ENCODE measurements at regions not wholly inside any gene's neighbourhood (a gene's known extent, or its start where the extent isn't known, plus 50 kb on each side); places are given as distances from the start of the nearest gene placed in this dataset.

DNA sequence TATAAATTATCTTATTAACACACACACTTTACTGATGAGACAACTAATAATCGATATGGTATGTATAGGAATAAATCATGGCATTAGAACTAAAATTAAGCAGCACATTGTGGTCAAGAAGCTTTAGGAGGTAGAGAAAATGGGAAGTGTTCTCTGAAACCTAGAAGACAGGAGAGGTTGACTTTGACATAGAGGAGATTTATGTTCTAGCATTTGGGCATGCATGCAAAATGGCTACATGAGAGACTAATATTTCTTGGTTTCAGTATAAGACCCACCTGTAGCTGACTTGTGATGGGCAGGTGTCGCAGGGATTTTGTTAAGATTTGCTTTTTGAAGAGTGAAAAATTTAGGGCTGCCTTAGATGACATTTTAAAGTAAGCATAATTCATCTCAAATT, 209.7 kb upstream of the POU1F1 start:
- Histone ChIP-seq H3K9me3 (replicated peaks; ENCODE audit: control insufficient read depth, insufficient read depth, low read length) (no peaks in the 10 kb centered on the region), H3K9ac (replicated peaks; ENCODE audit: extremely low read depth, insufficient read depth, low read length) (no peak overlapping the region), H4K20me1 (replicated peaks; ENCODE audit: control insufficient read depth, extremely low read depth, insufficient read depth, low read length) (no peaks in the 10 kb centered on the region), H3K4me2 (ENCODE audit: insufficient read depth, low read length) (no peak overlapping the region), H3K27ac (ENCODE audit: insufficient read depth, low read depth, low read length) (no peak overlapping the region), H3K9me1 (replicated peaks; ENCODE audit: control insufficient read depth, extremely low read depth, insufficient read depth, low read length) (no peaks in the 10 kb centered on the region), H3K4me1 (ENCODE audit: control insufficient read depth, extremely low read depth, insufficient read depth, low read length) (no peaks in the 10 kb centered on the region), H2AFZ (ENCODE audit: low read depth, low read length) (no peak overlapping the region), H3K4me3 (replicated peaks in 1 of 3; ENCODE audit: insufficient read depth in 1 of 3, low read depth in 1 of 3, low read length in 3 of 3) (no peak overlapping the region), H3K27me3 (ENCODE audit: control insufficient read depth in 2 of 2, insufficient read depth in 2 of 2, low read length in 2 of 2) (no peaks in the 10 kb centered on the region), H3K36me3 (ENCODE audit: control insufficient read depth in 2 of 2, extremely low read depth in 1 of 2, insufficient read depth in 2 of 2, low read length in 2 of 2) (no peaks in the 10 kb centered on the region), H3K79me2 (ENCODE audit: control insufficient read depth, insufficient read depth, low read length) (no peaks in the 10 kb centered on the region)
- dilution Hi-C loops (cut with MboI; ENCODE audit: extremely low pct_ligation_motif_present, low sequenced_read_pairs) (no loop called here), intact Hi-C loops (cut with micrococcal nuclease) (no loop called here)
- TF ChIP-seq, protein P1, sequence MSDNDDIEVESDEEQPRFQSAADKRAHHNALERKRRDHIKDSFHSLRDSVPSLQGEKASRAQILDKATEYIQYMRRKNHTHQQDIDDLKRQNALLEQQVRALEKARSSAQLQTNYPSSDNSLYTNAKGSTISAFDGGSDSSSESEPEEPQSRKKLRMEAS (IDR thresholded peaks at IDR 0.05; ENCODE audit: insufficient read depth, insufficient read length): no peak
- TF ChIP-seq POLR2A (IDR thresholded peaks at IDR 0.05; ENCODE audit: low read depth, low read length) (no peak), JUN (IDR thresholded peaks at IDR 0.05; ENCODE audit: borderline replicate concordance, insufficient read depth, insufficient read length, low read depth) (no peak), EZH2 (IDR thresholded peaks at IDR 0.05; ENCODE audit: borderline replicate concordance, low read depth, low read length, severe bottlenecking) (no peak), POLR2AphosphoS5 (IDR thresholded peaks at IDR 0.05; ENCODE audit: insufficient read depth, low read depth, low read length) (no peak)
- TF ChIP-seq, protein P2, sequence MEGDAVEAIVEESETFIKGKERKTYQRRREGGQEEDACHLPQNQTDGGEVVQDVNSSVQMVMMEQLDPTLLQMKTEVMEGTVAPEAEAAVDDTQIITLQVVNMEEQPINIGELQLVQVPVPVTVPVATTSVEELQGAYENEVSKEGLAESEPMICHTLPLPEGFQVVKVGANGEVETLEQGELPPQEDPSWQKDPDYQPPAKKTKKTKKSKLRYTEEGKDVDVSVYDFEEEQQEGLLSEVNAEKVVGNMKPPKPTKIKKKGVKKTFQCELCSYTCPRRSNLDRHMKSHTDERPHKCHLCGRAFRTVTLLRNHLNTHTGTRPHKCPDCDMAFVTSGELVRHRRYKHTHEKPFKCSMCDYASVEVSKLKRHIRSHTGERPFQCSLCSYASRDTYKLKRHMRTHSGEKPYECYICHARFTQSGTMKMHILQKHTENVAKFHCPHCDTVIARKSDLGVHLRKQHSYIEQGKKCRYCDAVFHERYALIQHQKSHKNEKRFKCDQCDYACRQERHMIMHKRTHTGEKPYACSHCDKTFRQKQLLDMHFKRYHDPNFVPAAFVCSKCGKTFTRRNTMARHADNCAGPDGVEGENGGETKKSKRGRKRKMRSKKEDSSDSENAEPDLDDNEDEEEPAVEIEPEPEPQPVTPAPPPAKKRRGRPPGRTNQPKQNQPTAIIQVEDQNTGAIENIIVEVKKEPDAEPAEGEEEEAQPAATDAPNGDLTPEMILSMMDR (IDR thresholded peaks at IDR 0.05; ENCODE audit: extremely low read depth in 1 of 2, insufficient read depth in 1 of 2, low read depth in 1 of 2, low read length in 2 of 2): no peak
- CTCF ChIA-PET: no interaction called here
- FAIRE-seq (no peak), DNase-seq (ENCODE audit: low read depth, low spot score) (no peak)
- POLR2A ChIA-PET: interaction anchor here (0.5 kb wide), 1 partner anchor 71 kb away, joined by 3 read pairs; no protein-coding TSS in a partner anchor
- BruUV-seq (replicated peaks): no TSS peak

DNA sequence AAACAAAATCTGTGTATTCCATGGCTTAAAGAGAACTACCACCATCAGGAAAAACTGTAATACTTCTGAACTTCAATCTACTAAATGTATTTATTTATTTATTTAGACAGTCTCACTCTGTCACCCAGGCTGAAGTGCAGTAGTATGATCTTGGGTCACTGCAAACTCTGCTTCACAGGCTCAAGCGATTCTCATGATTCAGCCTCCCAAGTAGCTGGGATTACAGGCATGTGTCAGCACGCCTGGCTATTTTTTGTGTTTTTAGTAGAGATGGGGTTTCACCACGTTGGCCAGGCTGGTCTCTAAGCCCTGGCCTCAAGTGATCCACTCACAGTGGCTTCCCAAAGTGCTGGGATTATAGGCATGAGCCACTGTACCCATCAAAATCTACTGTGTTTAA, 202.3 kb upstream of the POU1F1 start:
- no peaks in the 10 kb centered on the region for H3K9me3 ChIP-seq (replicated peaks; ENCODE audit: control insufficient read depth, insufficient read depth, low read length)
- H3K4me1 ChIP-seq (ENCODE audit: control insufficient read depth, extremely low read depth, insufficient read depth, low read length): no peaks in the 10 kb centered on the region
- intact Hi-C loops (cut with micrococcal nuclease): no loop called here
- no peak overlapping the region for H3K9ac ChIP-seq (replicated peaks; ENCODE audit: extremely low read depth, insufficient read depth, low read length)
- H4K20me1 ChIP-seq (replicated peaks; ENCODE audit: control insufficient read depth, extremely low read depth, insufficient read depth, low read length): no peaks in the 10 kb centered on the region
- H3K79me2 ChIP-seq (ENCODE audit: control insufficient read depth, insufficient read depth, low read length): no peaks in the 10 kb centered on the region
- dilution Hi-C loops (cut with MboI; ENCODE audit: extremely low pct_ligation_motif_present, low sequenced_read_pairs): no loop called here
- no peak overlapping the region for H3K27ac ChIP-seq (ENCODE audit: insufficient read depth, low read depth, low read length)
- POLR2A ChIA-PET: no interaction called here
- H2AFZ ChIP-seq (ENCODE audit: low read depth, low read length): no peak overlapping the region
- DNase-seq (ENCODE audit: low read depth, low spot score) (no peak), FAIRE-seq (no peak)
- H3K4me3 ChIP-seq (replicated peaks in 1 of 3; ENCODE audit: insufficient read depth in 1 of 3, low read depth in 1 of 3, low read length in 3 of 3): no peak overlapping the region
- TF ChIP-seq FOS (IDR thresholded peaks at IDR 0.05; ENCODE audit: borderline replicate concordance, insufficient read depth, low read length) (no peak), POLR2AphosphoS5 (IDR thresholded peaks at IDR 0.05; ENCODE audit: insufficient read depth, low read depth, low read length) (no peak), EZH2 (IDR thresholded peaks at IDR 0.05; ENCODE audit: borderline replicate concordance, low read depth, low read length, severe bottlenecking) (no peak), GATA2 (IDR thresholded peaks at IDR 0.05; ENCODE audit: insufficient read depth, insufficient read length, low read depth, low read length) (no peak), MYC (IDR thresholded peaks at IDR 0.05; ENCODE audit: low read depth, low read length) (no peak), JUN (IDR thresholded peaks at IDR 0.05; ENCODE audit: borderline replicate concordance, insufficient read depth, insufficient read length, low read depth) (no peak), POLR2A (IDR thresholded peaks at IDR 0.05; ENCODE audit: low read depth, low read length) (no peak)
- TF ChIP-seq, protein P1 (IDR thresholded peaks at IDR 0.05; ENCODE audit: insufficient read depth, insufficient read length): no peak
- TF ChIP-seq, protein P2 (IDR thresholded peaks at IDR 0.05; ENCODE audit: extremely low read depth in 1 of 2, insufficient read depth in 1 of 2, low read depth in 1 of 2, low read length in 2 of 2): no peak
- CTCF ChIA-PET: no interaction called here
- no peaks in the 10 kb centered on the region for H3K9me1 ChIP-seq (replicated peaks; ENCODE audit: control insufficient read depth, extremely low read depth, insufficient read depth, low read length)
- no peaks in the 10 kb centered on the region for H3K36me3 ChIP-seq (ENCODE audit: control insufficient read depth in 2 of 2, extremely low read depth in 1 of 2, insufficient read depth in 2 of 2, low read length in 2 of 2)
- no TSS peak for BruUV-seq (replicated peaks)
- H3K4me2 ChIP-seq (ENCODE audit: insufficient read depth, low read length): no peak overlapping the region
- H3K27me3 ChIP-seq (ENCODE audit: control insufficient read depth in 2 of 2, insufficient read depth in 2 of 2, low read length in 2 of 2): no peaks in the 10 kb centered on the region
